Small intestine (tissue), 7 donors: ENCODE measurements at regions not wholly inside any gene's neighbourhood (a gene's known extent, or its start where the extent isn't known, plus 50 kb on each side); places are given as distances from the start of the nearest gene placed in this dataset.

ENCODE experiments used
- DNase-seq, 2 donors: peaks; one replicate each; pipeline versions ENCODE4 v3.0.0 to v3.0.0-alpha.2; 2013
- FAIRE-seq: peaks from 2 replicates; lab custom pipeline; 2012; peaks lifted over from hg19 to GRCh38; lab: Jason Lieb, UNC
- H3K27ac ChIP-seq, 3 donors: one replicate each; pipeline ENCODE4 v1.5.1; 2013; ENCODE audit warnings: low read length in 2 of 3, mild to moderate bottlenecking in 2 of 3, control low read depth in 1 of 3, inconsistent platforms in 1 of 3, low read depth in 1 of 3, moderate library complexity in 1 of 3
- H3K27me3 ChIP-seq, 3 donors: one replicate each; pipeline ENCODE4 v1.6.1; 2013; ENCODE audit warnings: low read length in 3 of 3, inconsistent platforms in 1 of 3; ENCODE audit not compliant: control insufficient read depth in 3 of 3, insufficient read depth in 3 of 3
- H3K36me3 ChIP-seq, 3 donors: one replicate each; pipeline ENCODE4 v1.6.1; 2013; ENCODE audit warnings: low read length in 3 of 3, inconsistent platforms in 1 of 3, low read depth in 1 of 3, mild to moderate bottlenecking in 1 of 3, moderate library complexity in 1 of 3; ENCODE audit not compliant: control insufficient read depth in 3 of 3, insufficient read depth in 2 of 3
- H3K4me1 ChIP-seq, 3 donors: one replicate each; pipeline ENCODE4 v1.6.1; 2013; ENCODE audit warnings: low read length in 2 of 3, inconsistent platforms in 1 of 3, low read depth in 1 of 3, mild to moderate bottlenecking in 1 of 3, moderate library complexity in 1 of 3; ENCODE audit not compliant: control insufficient read depth in 3 of 3, insufficient read depth in 2 of 3
- H3K4me3 ChIP-seq, 3 donors: one replicate each; pipeline ENCODE4 v1.5.1; 2013; ENCODE audit warnings: low read length in 3 of 3, control low read depth in 1 of 3, inconsistent platforms in 1 of 3, low read depth in 1 of 3, mild to moderate bottlenecking in 1 of 3, moderate library complexity in 1 of 3
- H3K9me3 ChIP-seq, 2 donors: one replicate each; pipeline ENCODE4 v1.6.1; 2013; ENCODE audit warnings: low read depth in 1 of 2, low read length in 1 of 2; ENCODE audit not compliant: control insufficient read depth in 2 of 2, insufficient read depth in 1 of 2
- WGBS, 3 donors: extraction: QIAGEN DNeasy Blood & Tissue Kit; methylation state at CpG; one replicate each; pipeline ENCODE4 v1.1.7; 2013; 5-methylcytosine and 5-hydroxymethylcytosine counted together
- donor health status: healthy with polysubstance abuse.
- donor health status: control.
- donor health status: control.
- donor health status: Bipolar disorder and iron deficiency.
- donor health status: healthy.

- no peak overlapping the region for H3K27ac ChIP-seq
- H3K9me3 ChIP-seq: no peaks in the 10 kb centered on the region
- H3K36me3 ChIP-seq: no peaks in the 10 kb centered on the region
- H3K27me3 ChIP-seq: no peaks in the 10 kb centered on the region
- no peak overlapping the region for H3K4me3 ChIP-seq
- 54 to 75% (median 73%) methylated on average over 1 of the region's 1 CpG for WGBS, 3 donors
- FAIRE-seq: no peak
- DNase-seq: no peak
- H3K4me1 ChIP-seq: no peaks in the 10 kb centered on the region
Observed at GRCh38 chr11:87851827-87852226, 323.4 kb downstream of the RAB38 start.

- DNase-seq (no peak), FAIRE-seq (no peak)
- H3K9me3 ChIP-seq: no peaks in the 10 kb centered on the region
- no peak overlapping the region for H3K27ac ChIP-seq
- 47 to 50% (median 50%) methylated on average over 2 of the region's 2 CpGs for WGBS, 3 donors
- no peaks in the 10 kb centered on the region for H3K27me3 ChIP-seq
- no peaks in the 10 kb centered on the region for H3K36me3 ChIP-seq
- no peak overlapping the region for H3K4me3 ChIP-seq
- no peaks in the 10 kb centered on the region for H3K4me1 ChIP-seq
Observed at GRCh38 chr11:87851234-87851633, 324.0 kb downstream of the RAB38 start.

- WGBS, 3 donors: 85 to 92% (median 91%) methylated on average over 2 of the region's 2 CpGs
- H3K27ac ChIP-seq: no peak overlapping the region
- no peaks in the 10 kb centered on the region for H3K4me1 ChIP-seq
- no peak overlapping the region for H3K4me3 ChIP-seq
- no peak for FAIRE-seq
- no peaks in the 10 kb centered on the region for H3K36me3 ChIP-seq
- no peak for DNase-seq
- no peaks in the 10 kb centered on the region for H3K9me3 ChIP-seq
- H3K27me3 ChIP-seq: no peaks in the 10 kb centered on the region
Observed at GRCh38 chr11:87849216-87849615, 326.0 kb downstream of the RAB38 start.

- H3K9me3 ChIP-seq: peaks cover 0 to 3% of the 10 kb centered on the region in 2 donors
- no peak overlapping the region for H3K27ac ChIP-seq
- no peaks in the 10 kb centered on the region for H3K36me3 ChIP-seq
- FAIRE-seq (no peak), DNase-seq (no peak)
- no peak overlapping the region for H3K4me3 ChIP-seq
- 69 to 82% (median 77%) methylated on average over 1 of the region's 1 CpG for WGBS, 3 donors
- no peaks in the 10 kb centered on the region for H3K4me1 ChIP-seq
- no peaks in the 10 kb centered on the region for H3K27me3 ChIP-seq
Observed at GRCh38 chr11:87840786-87841185, 334.5 kb downstream of the RAB38 start.

GRCh38 chr11:87832211-87832610 lies 343.0 kb downstream of the RAB38 start:
- Histone ChIP-seq H3K36me3 (no peaks in the 10 kb centered on the region), H3K9me3 (no peaks in the 10 kb centered on the region), H3K27me3 (no peaks in the 10 kb centered on the region), H3K4me3 (no peak overlapping the region), H3K4me1 (no peaks in the 10 kb centered on the region), H3K27ac (no peak overlapping the region)
- no peak for FAIRE-seq
- DNase-seq: no peak
- WGBS, 3 donors: 71 to 90% (median 74%) methylated on average over 5 of the region's 5 CpGs

GRCh38 chr11:87820011-87820410 lies 355.2 kb downstream of the RAB38 start:
- no peaks in the 10 kb centered on the region for H3K4me1 ChIP-seq
- H3K27ac ChIP-seq: no peak overlapping the region
- WGBS, 3 donors: 35 to 52% (median 42%) methylated on average over 3 of the region's 3 CpGs
- H3K27me3 ChIP-seq: no peaks in the 10 kb centered on the region
- DNase-seq (no peak), FAIRE-seq (no peak)
- no peaks in the 10 kb centered on the region for H3K36me3 ChIP-seq
- H3K4me3 ChIP-seq: no peak overlapping the region
- no peaks in the 10 kb centered on the region for H3K9me3 ChIP-seq

GRCh38 chr11:87819151-87819550 lies 356.1 kb downstream of the RAB38 start:
- Histone ChIP-seq H3K27me3 (no peaks in the 10 kb centered on the region), H3K36me3 (no peaks in the 10 kb centered on the region), H3K27ac (no peak overlapping the region), H3K4me1 (no peaks in the 10 kb centered on the region), H3K4me3 (no peak overlapping the region), H3K9me3 (no peaks in the 10 kb centered on the region)
- DNase-seq: no peak
- 0 to 15% (median 3%) methylated on average over 1 of the region's 1 CpG for WGBS, 3 donors
- FAIRE-seq: no peak

- 75 to 81% (median 77%) methylated on average over 10 of the region's 10 CpGs for WGBS, 3 donors
- no peak for FAIRE-seq
Observed at GRCh38 chr11:87812571-87813365, 362.5 kb downstream of the RAB38 start.

More at GRCh38 chr11:87812571-87813365, 362.5 kb downstream of the RAB38 start:
- no peak overlapping the region for H3K4me3 ChIP-seq
- peaks cover 0 to 9% (median 0%) of the 10 kb centered on the region in 3 donors for H3K4me1 ChIP-seq
- no peak for DNase-seq
- H3K9me3 ChIP-seq: no peaks in the 10 kb centered on the region
- no peaks in the 10 kb centered on the region for H3K36me3 ChIP-seq
- H3K27ac ChIP-seq: no peak overlapping the region
- H3K27me3 ChIP-seq: no peaks in the 10 kb centered on the region
